IMR-90 (cell line): ENCODE measurements at regions not wholly inside any gene's neighbourhood (a gene's known extent, or its start where the extent isn't known, plus 50 kb on each side); places are given as distances from the start of the nearest gene placed in this dataset.

ENCODE experiments used
- ATAC-seq: fragments of 200-7000 bp; cut with Tn5 transposase; 2 replicates; pipeline ENCODE4 v1.9.1; 2020; ENCODE audit warnings: low read depth, mild to moderate bottlenecking, moderate library complexity
- BruUV-seq: library from RNA; stranded (reverse); fragments of 400-500 nt; replicated peaks from 2 replicates; lab custom pipeline; 2021; lab: Mats Ljungman, UMichigan
- CTCF ChIA-PET: fragments of 300-600 bp; formaldehyde crosslinking; extraction: SDS; loops from one replicate; lab custom pipeline; 2021; ENCODE audit warnings: antibody characterized with exemption; lab: Yijun Ruan, JAX
- POLR2A ChIA-PET: fragments of 300-600 bp; sonication (Branson Sonifier 250); formaldehyde crosslinking; loops from one replicate; lab custom pipeline; 2022; ENCODE audit warnings: antibody characterized with exemption; ENCODE audit not compliant: unreplicated experiment; lab: Charles Lee
- DNase-seq: peaks from one replicate; pipeline ENCODE4 v3.0.0; 2013
- H2AFZ ChIP-seq: replicated peaks from 2 replicates; pipeline ENCODE3; 2013; ENCODE audit warnings: low read length, mild to moderate bottlenecking; ENCODE audit not compliant: poor library complexity
- H2AK5ac ChIP-seq: 2 replicates; pipeline ENCODE4 v1.6.1; 2013; ENCODE audit warnings: low read depth, low read length, inconsistent platforms
- H2AK9ac ChIP-seq: replicated peaks from 2 replicates; pipeline ENCODE3; 2013; ENCODE audit warnings: mild to moderate bottlenecking, low read depth, low read length, moderate library complexity; ENCODE audit not compliant: poor library complexity
- H2BK120ac ChIP-seq: 2 replicates; pipeline ENCODE4 v1.6.1; 2013; ENCODE audit warnings: low read depth, low read length, inconsistent platforms
- H2BK15ac ChIP-seq: 3 replicates; pipeline ENCODE4 v1.6.1; 2013; ENCODE audit warnings: low read depth, low read length, inconsistent platforms
- H2BK20ac ChIP-seq: 2 replicates; pipeline ENCODE4 v1.6.1; 2013; ENCODE audit warnings: low read depth, mild to moderate bottlenecking, inconsistent platforms, low read length, moderate library complexity
- H2BK5ac ChIP-seq: 2 replicates; pipeline ENCODE4 v1.6.1; 2013; ENCODE audit warnings: mild to moderate bottlenecking, low read depth, low read length, inconsistent platforms; ENCODE audit not compliant: poor library complexity, severe bottlenecking
- H3K14ac ChIP-seq: replicated peaks from 2 replicates; pipeline ENCODE4 v1.6.1; 2013; ENCODE audit warnings: low read depth, low read length, inconsistent platforms
- H3K18ac ChIP-seq: 2 replicates; pipeline ENCODE4 v1.6.1; 2013; ENCODE audit warnings: low read depth, low read length, control low read depth
- H3K23ac ChIP-seq: 2 replicates; pipeline ENCODE4 v1.6.1; 2013; ENCODE audit warnings: low read depth, low read length, inconsistent platforms
- H3K27ac ChIP-seq: 2 replicates; pipeline ENCODE4 v1.5.1; 2013; ENCODE audit warnings: mild to moderate bottlenecking, control low read depth, low read length; ENCODE audit not compliant: insufficient read depth
- H3K27me3 ChIP-seq: 2 replicates; pipeline ENCODE4 v1.6.1; 2013; ENCODE audit warnings: low read length; ENCODE audit not compliant: control insufficient read depth, insufficient read depth
- H3K36me3 ChIP-seq: 2 replicates; pipeline ENCODE4 v1.6.1; 2013; ENCODE audit warnings: low read length, mixed read lengths; ENCODE audit not compliant: control insufficient read depth, insufficient read depth
- H3K4ac ChIP-seq: 2 replicates; pipeline ENCODE4 v1.6.1; 2013; ENCODE audit warnings: low read depth, low read length, inconsistent platforms
- H3K4me1 ChIP-seq: 2 replicates; pipeline ENCODE4 v1.6.1; 2013; ENCODE audit warnings: low read length, mixed read lengths; ENCODE audit not compliant: control insufficient read depth, insufficient read depth
- H3K4me2 ChIP-seq: 2 replicates; pipeline ENCODE4 v1.6.1; 2013; ENCODE audit warnings: low read depth, mild to moderate bottlenecking, control low read depth, low read length, moderate library complexity
- H3K4me3 ChIP-seq: 2 replicates; pipeline ENCODE4 v1.5.1; 2013; ENCODE audit warnings: low read depth, mild to moderate bottlenecking, control low read depth, low read length, moderate library complexity; ENCODE audit not compliant: insufficient read depth
- H3K56ac ChIP-seq: 2 replicates; pipeline ENCODE4 v1.6.1; 2013; ENCODE audit warnings: low read length, inconsistent platforms; ENCODE audit not compliant: insufficient read depth; ENCODE audit errors: extremely low read depth
- H3K79me1 ChIP-seq, 2 experiments: 2 replicates each; pipeline ENCODE4 v1.6.1; 2013; ENCODE audit warnings: low read length in 2 of 2, inconsistent platforms in 1 of 2, low read depth in 1 of 2
- H3K9ac ChIP-seq: 2 replicates; pipeline ENCODE4 v1.6.1; 2013; ENCODE audit warnings: low read depth, low read length, control low read depth
- H3K9me1 ChIP-seq: 2 replicates; pipeline ENCODE4 v1.6.1; 2013; ENCODE audit warnings: low read length, inconsistent platforms; ENCODE audit not compliant: insufficient read depth
- H3K9me3 ChIP-seq: 2 replicates; pipeline ENCODE4 v1.6.1; 2013; ENCODE audit warnings: low read length; ENCODE audit not compliant: control insufficient read depth, insufficient read depth
- H4K20me1 ChIP-seq: 2 replicates; pipeline ENCODE4 v1.6.1; 2013; ENCODE audit warnings: low read length, inconsistent platforms; ENCODE audit not compliant: insufficient read depth
- H4K5ac ChIP-seq: 2 replicates; pipeline ENCODE4 v1.6.1; 2013; ENCODE audit warnings: mild to moderate bottlenecking, low read depth, low read length, control low read depth
- H4K8ac ChIP-seq, 2 experiments: 2 replicates each; pipeline ENCODE4 v1.6.1; 2013; ENCODE audit warnings: low read depth in 2 of 2, low read length in 2 of 2, control low read depth in 1 of 2, inconsistent platforms in 1 of 2
- H4K91ac ChIP-seq: 2 replicates; pipeline ENCODE4 v1.6.1; 2013; ENCODE audit warnings: low read depth, low read length, inconsistent platforms; ENCODE audit not compliant: insufficient read depth
- BHLHE40 ChIP-seq: fragments of 150-350 bp; IDR thresholded peaks from 2 replicates; pipeline ENCODE4 v1.6.1; 2016; ENCODE audit warnings: mild to moderate bottlenecking, low read depth, low read length
- CEBPB ChIP-seq: IDR thresholded peaks from 2 replicates; pipeline ENCODE4 v1.6.1; 2012; ENCODE audit warnings: low read depth, low read length, improper control_type of control experiment
- CHD1 ChIP-seq: IDR thresholded peaks from 2 replicates; pipeline ENCODE4 v1.6.1; 2012; ENCODE audit warnings: low read depth, low read length, improper control_type of control experiment
- FOS ChIP-seq: fragments of 150-350 bp; IDR thresholded peaks from 2 replicates; pipeline ENCODE4 v1.6.1; 2016; ENCODE audit warnings: low read depth, low read length
- MAFK ChIP-seq: IDR thresholded peaks from 2 replicates; pipeline ENCODE4 v1.6.1; 2012; ENCODE audit warnings: low read depth, low read length, improper control_type of control experiment
- MAZ ChIP-seq: IDR thresholded peaks from 2 replicates; pipeline ENCODE4 v1.6.1; 2012; ENCODE audit warnings: low read depth, mild to moderate bottlenecking, low read length, improper control_type of control experiment, moderate library complexity, borderline replicate concordance
- MXI1 ChIP-seq: IDR thresholded peaks from 2 replicates; pipeline ENCODE4 v1.6.1; 2012; ENCODE audit warnings: low read depth, mild to moderate bottlenecking, low read length, moderate library complexity, borderline replicate concordance
- NFE2L2 ChIP-seq: fragments of 150-350 bp; IDR thresholded peaks from 2 replicates; pipeline ENCODE4 v1.6.1; 2016; ENCODE audit warnings: low read depth, mild to moderate bottlenecking, low read length
- POLR2A ChIP-seq: IDR thresholded peaks from 2 replicates; pipeline ENCODE4 v1.6.1; 2012; ENCODE audit warnings: mild to moderate bottlenecking, low read depth, low read length
- RAD21 ChIP-seq: IDR thresholded peaks from 2 replicates; pipeline ENCODE4 v1.6.1; 2012; ENCODE audit warnings: low read length, improper control_type of control experiment
- RCOR1 ChIP-seq: IDR thresholded peaks from 2 replicates; pipeline ENCODE4 v1.6.1; 2012; ENCODE audit warnings: mild to moderate bottlenecking, low read length, improper control_type of control experiment; ENCODE audit not compliant: insufficient replicate concordance
- RFX5 ChIP-seq: IDR thresholded peaks from 2 replicates; pipeline ENCODE4 v1.8.0; 2012; ENCODE audit warnings: low read depth, mild to moderate bottlenecking, low read length, moderate library complexity
- SMC3 ChIP-seq: fragments of 150-350 bp; IDR thresholded peaks from 2 replicates; pipeline ENCODE4 v1.6.1; 2016; ENCODE audit warnings: low read depth, mild to moderate bottlenecking, antibody characterized with exemption, low read length, moderate library complexity
- WGBS, 2 experiments: methylation state at CpG; one replicate each; pipeline versions ENCODE4 v1.1.5 to v1.1.7; 2013; ENCODE audit warnings: missing lambda C conversion rate in 2 of 2; ENCODE audit not compliant: insufficient read length in 1 of 2; ENCODE audit errors: extremely low coverage in 2 of 2; 5-methylcytosine and 5-hydroxymethylcytosine counted together
- dilution Hi-C: fragments of 300-500 bp; cut with HindIII; formaldehyde crosslinking; loops from one replicate; pipeline ENCODE4 v1.14.3; 2018; ENCODE audit warnings: low sequenced_read_pairs; ENCODE audit not compliant: unreplicated experiment
- in situ Hi-C: fragments of 300-500 bp; cut with MboI; formaldehyde crosslinking; loops from 3 replicates; pipeline ENCODE4 v1.14.3; 2019; ENCODE audit warnings: low sequenced_read_pairs, inconsistent platforms, mixed read lengths
- intact Hi-C: fragments of 100-400 bp; cut with micrococcal nuclease; formaldehyde crosslinking; loops from 2 replicates; pipeline ENCODE4 v1.10.0; 2022
- TF ChIP-seq, protein P1 (sequence below): fragments of 150-350 bp; IDR thresholded peaks from 2 replicates; pipeline ENCODE4 v1.6.1; 2017; ENCODE audit warnings: mild to moderate bottlenecking, antibody characterized with exemption, low read length, low read depth
- TF ChIP-seq, protein P2 (sequence below): conservative IDR thresholded peaks from 2 replicates; pipeline ENCODE4 v1.5.1; 2012; ENCODE audit warnings: mild to moderate bottlenecking, low read depth, low read length, improper control_type of control experiment
- TF ChIP-seq, protein P3 (sequence below): fragments of 150-350 bp; IDR thresholded peaks from 2 replicates; pipeline ENCODE4 v1.6.1; 2016; ENCODE audit warnings: low read depth, mild to moderate bottlenecking, low read length, moderate library complexity, borderline replicate concordance

DNA sequence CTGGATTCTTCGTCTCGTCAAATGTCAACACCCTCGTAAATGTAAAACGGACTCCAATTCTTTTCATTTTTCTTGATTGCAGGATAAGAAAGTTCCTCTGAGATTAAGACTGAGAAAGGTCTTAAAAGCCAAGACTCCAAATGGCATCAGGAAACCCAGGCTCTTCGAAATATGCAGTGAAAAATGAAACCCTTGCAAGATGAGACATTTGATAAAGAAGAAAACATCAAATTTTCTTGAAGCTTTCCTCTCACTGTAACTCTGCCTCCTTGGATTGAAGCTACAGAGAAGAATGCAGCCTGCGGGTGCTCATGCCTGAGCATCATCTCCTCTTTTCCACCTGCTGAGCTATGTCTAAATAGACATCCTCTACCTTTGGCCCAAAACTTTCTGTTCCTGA is 342.4 kb upstream of the THBS1 start:
- H3K14ac ChIP-seq = peak overlapping the region; percentile 54
- peak overlapping the region; percentile 64 for H2BK120ac ChIP-seq
- in situ Hi-C loops (no loop called here), dilution Hi-C loops (no loop called here), intact Hi-C loops (no loop called here)
- peak overlapping the region; percentile 36 to 54; a peak in 2 of 4 replicates for H4K8ac ChIP-seq
- ATAC-seq (no peak), DNase-seq (no peak)
- 100% methylated on average over 1 of the region's 6 CpGs; no CpG with 5 or more reads in 1 of the 2 experiments for WGBS, 2 experiments
- BruUV-seq = no TSS peak
- ChIA-PET CTCF (no interaction called here), POLR2A (interaction anchor here (0.6 kb wide), 2 partner anchors 57 to 343 kb away, joined by 3 to 4 read pairs; partner anchors contain the start of gene THBS1)
- H2AFZ ChIP-seq = no peak overlapping the region
- peak overlapping the region; percentile 92; the same call in 2 of the 3 replicates for H2BK15ac ChIP-seq
- H3K4me1 ChIP-seq = peaks cover 16% of the 10 kb centered on the region
- H2BK5ac ChIP-seq = peak overlapping the region; percentile 48
- peaks cover 8% of the 10 kb centered on the region for H3K9me1 ChIP-seq
- no peak overlapping the region for H3K56ac ChIP-seq
- H3K4ac ChIP-seq = peak overlapping the region; percentile 68; the same call in 1 of the 2 replicates
- no peak overlapping the region for H3K4me2 ChIP-seq
- peak overlapping the region; percentile 80 for H3K18ac ChIP-seq
- H2AK9ac ChIP-seq = no peak overlapping the region
- no peaks in the 10 kb centered on the region for H3K36me3 ChIP-seq
- H2AK5ac ChIP-seq = peak overlapping the region; percentile 29
- TF ChIP-seq MAFK (no peak), CEBPB (no peak), NFE2L2 (no peak), CHD1 (no peak), MAZ (no peak), POLR2A (no peak), MXI1 (no peak), RFX5 (no peak), RCOR1 (no peak), RAD21 (no peak), BHLHE40 (no peak), SMC3 (no peak), FOS (no peak)
- TF ChIP-seq, protein P1, sequence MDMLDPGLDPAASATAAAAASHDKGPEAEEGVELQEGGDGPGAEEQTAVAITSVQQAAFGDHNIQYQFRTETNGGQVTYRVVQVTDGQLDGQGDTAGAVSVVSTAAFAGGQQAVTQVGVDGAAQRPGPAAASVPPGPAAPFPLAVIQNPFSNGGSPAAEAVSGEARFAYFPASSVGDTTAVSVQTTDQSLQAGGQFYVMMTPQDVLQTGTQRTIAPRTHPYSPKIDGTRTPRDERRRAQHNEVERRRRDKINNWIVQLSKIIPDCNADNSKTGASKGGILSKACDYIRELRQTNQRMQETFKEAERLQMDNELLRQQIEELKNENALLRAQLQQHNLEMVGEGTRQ = no peak
- TF ChIP-seq, protein P2, sequence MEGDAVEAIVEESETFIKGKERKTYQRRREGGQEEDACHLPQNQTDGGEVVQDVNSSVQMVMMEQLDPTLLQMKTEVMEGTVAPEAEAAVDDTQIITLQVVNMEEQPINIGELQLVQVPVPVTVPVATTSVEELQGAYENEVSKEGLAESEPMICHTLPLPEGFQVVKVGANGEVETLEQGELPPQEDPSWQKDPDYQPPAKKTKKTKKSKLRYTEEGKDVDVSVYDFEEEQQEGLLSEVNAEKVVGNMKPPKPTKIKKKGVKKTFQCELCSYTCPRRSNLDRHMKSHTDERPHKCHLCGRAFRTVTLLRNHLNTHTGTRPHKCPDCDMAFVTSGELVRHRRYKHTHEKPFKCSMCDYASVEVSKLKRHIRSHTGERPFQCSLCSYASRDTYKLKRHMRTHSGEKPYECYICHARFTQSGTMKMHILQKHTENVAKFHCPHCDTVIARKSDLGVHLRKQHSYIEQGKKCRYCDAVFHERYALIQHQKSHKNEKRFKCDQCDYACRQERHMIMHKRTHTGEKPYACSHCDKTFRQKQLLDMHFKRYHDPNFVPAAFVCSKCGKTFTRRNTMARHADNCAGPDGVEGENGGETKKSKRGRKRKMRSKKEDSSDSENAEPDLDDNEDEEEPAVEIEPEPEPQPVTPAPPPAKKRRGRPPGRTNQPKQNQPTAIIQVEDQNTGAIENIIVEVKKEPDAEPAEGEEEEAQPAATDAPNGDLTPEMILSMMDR = no peak
- TF ChIP-seq, protein P3, sequence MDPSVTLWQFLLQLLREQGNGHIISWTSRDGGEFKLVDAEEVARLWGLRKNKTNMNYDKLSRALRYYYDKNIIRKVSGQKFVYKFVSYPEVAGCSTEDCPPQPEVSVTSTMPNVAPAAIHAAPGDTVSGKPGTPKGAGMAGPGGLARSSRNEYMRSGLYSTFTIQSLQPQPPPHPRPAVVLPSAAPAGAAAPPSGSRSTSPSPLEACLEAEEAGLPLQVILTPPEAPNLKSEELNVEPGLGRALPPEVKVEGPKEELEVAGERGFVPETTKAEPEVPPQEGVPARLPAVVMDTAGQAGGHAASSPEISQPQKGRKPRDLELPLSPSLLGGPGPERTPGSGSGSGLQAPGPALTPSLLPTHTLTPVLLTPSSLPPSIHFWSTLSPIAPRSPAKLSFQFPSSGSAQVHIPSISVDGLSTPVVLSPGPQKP = no peak
- H4K5ac ChIP-seq = peak overlapping the region; percentile 77
- no peaks in the 10 kb centered on the region for H4K20me1 ChIP-seq
- H3K9ac ChIP-seq = no peak overlapping the region
- H3K27ac ChIP-seq = no peak overlapping the region
- peaks cover 2% of the 10 kb centered on the region; the same call in 1 of the 2 replicates for H3K9me3 ChIP-seq
- H3K27me3 ChIP-seq = no peaks in the 10 kb centered on the region
- H2BK20ac ChIP-seq = peak overlapping the region; percentile 84; the same call in 1 of the 2 replicates
- H3K79me1 ChIP-seq = peaks cover 0 to 6% of the 10 kb centered on the region in 2 experiments; a peak in 1 of 4 replicates
- no peak overlapping the region for H3K4me3 ChIP-seq
- H3K23ac ChIP-seq = peak overlapping the region; percentile 34; the same call in 1 of the 2 replicates
- peak overlapping the region; percentile 66 for H4K91ac ChIP-seq
